ENCODE measurements at regions not wholly inside any gene's neighbourhood (a gene's known extent, or its start where the extent isn't known, plus 50 kb on each side); places are given as distances from the start of the nearest gene placed in this dataset.

DNA sequence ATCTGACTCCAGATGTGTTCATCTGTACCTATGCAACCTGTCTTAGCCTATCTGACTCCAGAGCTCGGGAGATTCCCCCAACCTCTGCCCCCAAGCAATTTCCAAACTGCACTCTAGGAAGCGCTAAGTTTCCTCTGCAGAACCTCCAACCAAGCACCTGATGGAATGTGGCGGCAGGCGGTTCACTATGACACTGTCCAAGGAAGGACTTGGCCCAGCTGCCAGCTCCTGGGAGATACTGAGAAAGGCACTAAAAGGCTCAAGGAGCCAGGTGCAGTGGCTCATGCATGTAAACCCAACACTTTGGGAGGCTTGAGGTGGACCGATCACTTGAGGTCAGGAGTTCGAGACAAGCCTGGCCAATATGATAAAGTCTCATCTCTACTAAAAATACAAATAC is 244.0 kb downstream of the BCL11B start:
- DNase-seq (ENCODE audit: low spot score), result no peak
- H3K4me3 Mint-ChIP-seq (ENCODE audit: unreplicated experiment), result no peak overlapping the region
- H3K36me3 Mint-ChIP-seq (ENCODE audit: low read depth, unreplicated experiment), result no peaks in the 10 kb centered on the region
- TF ChIP-seq, protein P1, sequence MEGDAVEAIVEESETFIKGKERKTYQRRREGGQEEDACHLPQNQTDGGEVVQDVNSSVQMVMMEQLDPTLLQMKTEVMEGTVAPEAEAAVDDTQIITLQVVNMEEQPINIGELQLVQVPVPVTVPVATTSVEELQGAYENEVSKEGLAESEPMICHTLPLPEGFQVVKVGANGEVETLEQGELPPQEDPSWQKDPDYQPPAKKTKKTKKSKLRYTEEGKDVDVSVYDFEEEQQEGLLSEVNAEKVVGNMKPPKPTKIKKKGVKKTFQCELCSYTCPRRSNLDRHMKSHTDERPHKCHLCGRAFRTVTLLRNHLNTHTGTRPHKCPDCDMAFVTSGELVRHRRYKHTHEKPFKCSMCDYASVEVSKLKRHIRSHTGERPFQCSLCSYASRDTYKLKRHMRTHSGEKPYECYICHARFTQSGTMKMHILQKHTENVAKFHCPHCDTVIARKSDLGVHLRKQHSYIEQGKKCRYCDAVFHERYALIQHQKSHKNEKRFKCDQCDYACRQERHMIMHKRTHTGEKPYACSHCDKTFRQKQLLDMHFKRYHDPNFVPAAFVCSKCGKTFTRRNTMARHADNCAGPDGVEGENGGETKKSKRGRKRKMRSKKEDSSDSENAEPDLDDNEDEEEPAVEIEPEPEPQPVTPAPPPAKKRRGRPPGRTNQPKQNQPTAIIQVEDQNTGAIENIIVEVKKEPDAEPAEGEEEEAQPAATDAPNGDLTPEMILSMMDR (IDR thresholded peaks at IDR 0.05; ENCODE audit: unreplicated experiment), result no peak
- peaks cover 8% of the 10 kb centered on the region for H3K4me1 Mint-ChIP-seq (ENCODE audit: unreplicated experiment)
- no peaks in the 10 kb centered on the region for H3K9me3 Mint-ChIP-seq (ENCODE audit: unreplicated experiment)
- H3K27ac Mint-ChIP-seq (ENCODE audit: unreplicated experiment), result no peak overlapping the region
- H3K27me3 Mint-ChIP-seq (ENCODE audit: unreplicated experiment), result peaks cover 3% of the 10 kb centered on the region

DNA sequence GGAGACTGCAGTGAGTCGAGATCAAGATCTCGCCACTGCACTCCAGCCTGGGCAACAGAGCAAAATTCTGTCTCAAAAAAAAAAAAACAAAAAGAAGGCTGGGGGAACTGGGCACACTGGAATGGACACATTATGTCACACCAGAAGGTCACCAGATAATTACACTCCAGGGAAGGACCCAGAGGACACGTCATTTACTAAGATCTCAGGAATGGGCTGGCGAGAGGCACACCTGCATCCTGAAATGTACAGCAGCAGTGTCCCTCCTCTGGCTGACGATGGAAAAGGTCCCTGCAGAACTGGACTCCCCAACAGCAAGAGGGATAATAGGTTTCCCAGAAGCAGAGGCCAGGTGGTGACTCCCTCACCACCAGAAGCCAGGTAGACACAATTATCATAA is 243.5 kb downstream of the BCL11B start:
- Mint-ChIP-seq H3K4me1 (ENCODE audit: unreplicated experiment) (peaks cover 8% of the 10 kb centered on the region), H3K27me3 (ENCODE audit: unreplicated experiment) (peaks cover 3% of the 10 kb centered on the region), H3K27ac (ENCODE audit: unreplicated experiment) (no peak overlapping the region), H3K4me3 (ENCODE audit: unreplicated experiment) (no peak overlapping the region), H3K9me3 (ENCODE audit: unreplicated experiment) (no peaks in the 10 kb centered on the region), H3K36me3 (ENCODE audit: low read depth, unreplicated experiment) (no peaks in the 10 kb centered on the region)
- no peak for DNase-seq (ENCODE audit: low spot score)
- TF ChIP-seq, protein P1 (IDR thresholded peaks at IDR 0.05; ENCODE audit: unreplicated experiment), result no peak

DNA sequence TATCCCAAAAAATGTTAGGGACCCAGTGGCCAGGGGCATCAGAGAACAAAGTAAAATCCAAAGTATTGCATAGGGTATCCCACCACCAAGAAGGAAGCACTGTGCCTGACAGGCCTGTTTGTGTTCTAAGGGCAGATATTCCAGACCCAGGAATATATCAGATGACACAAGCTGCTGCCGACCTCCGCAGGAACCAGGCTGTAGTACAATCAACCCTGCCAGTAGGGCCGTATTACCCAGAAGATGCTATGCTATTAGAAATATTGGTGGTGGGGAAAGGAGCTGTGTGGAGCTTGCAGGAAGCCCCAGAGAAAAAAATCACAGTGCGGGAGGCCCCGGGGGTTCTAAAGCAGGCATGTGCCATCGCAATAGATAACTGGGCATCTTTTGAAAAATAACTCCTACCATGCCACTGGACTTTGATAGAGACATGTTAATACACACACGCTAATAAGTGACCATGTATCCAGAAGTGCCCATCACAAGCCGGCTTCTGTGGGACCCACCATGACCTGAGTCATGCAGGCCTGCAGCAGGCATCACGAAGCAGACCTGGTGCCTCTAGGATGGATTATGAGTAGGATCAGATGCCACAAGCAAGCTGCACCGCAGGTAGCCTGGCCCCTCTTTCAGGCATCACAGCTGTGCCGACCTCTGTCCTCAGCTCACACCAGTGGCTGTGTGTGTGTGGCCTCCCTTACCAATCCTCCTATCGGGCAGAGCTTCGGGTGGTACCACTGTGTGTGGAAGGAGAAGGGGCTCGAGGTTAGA is 242.7 kb downstream of the BCL11B start:
- peaks cover 8% of the 10 kb centered on the region for H3K4me1 Mint-ChIP-seq (ENCODE audit: unreplicated experiment)
- peaks cover 3% of the 10 kb centered on the region for H3K27me3 Mint-ChIP-seq (ENCODE audit: unreplicated experiment)
- no peaks in the 10 kb centered on the region for H3K36me3 Mint-ChIP-seq (ENCODE audit: low read depth, unreplicated experiment)
- H3K4me3 Mint-ChIP-seq (ENCODE audit: unreplicated experiment), result no peak overlapping the region
- no peaks in the 10 kb centered on the region for H3K9me3 Mint-ChIP-seq (ENCODE audit: unreplicated experiment)
- no peak for DNase-seq (ENCODE audit: low spot score)
- H3K27ac Mint-ChIP-seq (ENCODE audit: unreplicated experiment), result no peak overlapping the region
- TF ChIP-seq, protein P1 (IDR thresholded peaks at IDR 0.05; ENCODE audit: unreplicated experiment), result no peak

DNA sequence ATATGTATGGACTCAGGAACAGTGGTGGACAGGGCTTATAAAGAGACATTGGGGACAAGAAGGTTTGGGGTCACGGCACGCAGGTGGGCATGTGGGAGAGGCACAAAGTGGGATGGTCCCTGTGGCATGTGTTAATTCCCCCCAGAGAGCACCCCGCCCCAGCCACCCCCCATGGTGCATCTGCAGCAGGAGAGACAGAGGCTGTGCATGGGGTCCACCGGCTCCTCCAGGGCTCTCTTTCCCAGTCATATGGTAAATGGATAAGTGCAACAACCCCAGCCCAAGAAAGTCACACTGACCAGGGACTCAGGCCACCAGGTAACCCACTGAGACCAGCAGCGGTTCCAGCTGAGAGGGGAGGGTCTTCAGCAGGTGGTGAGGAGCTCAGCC is 242.1 kb downstream of the BCL11B start:
- H3K4me3 Mint-ChIP-seq (ENCODE audit: unreplicated experiment), result no peak overlapping the region
- DNase-seq (ENCODE audit: low spot score), result no peak
- TF ChIP-seq, protein P1 (IDR thresholded peaks at IDR 0.05; ENCODE audit: unreplicated experiment), result no peak

DNA sequence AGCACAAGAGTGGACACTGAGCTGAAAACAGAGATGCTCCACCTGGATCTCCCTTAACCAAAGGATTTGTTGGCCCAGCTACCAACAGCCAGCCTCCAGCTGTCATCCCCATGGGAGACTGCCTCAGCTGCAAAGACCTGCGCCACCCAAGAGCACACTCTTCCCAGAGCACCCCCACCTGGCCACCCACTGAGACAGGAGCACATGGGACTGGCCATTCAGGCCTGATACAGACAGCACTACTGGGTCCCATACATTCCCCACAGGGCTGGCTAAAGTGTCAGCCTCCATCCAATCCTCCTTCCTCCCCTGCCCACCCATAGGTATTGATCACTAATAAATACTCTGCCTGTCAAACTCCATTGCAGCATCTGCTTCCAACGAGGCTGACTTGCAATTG is 241.5 kb downstream of the BCL11B start:
- no peaks in the 10 kb centered on the region for H3K9me3 Mint-ChIP-seq (ENCODE audit: unreplicated experiment)

More for the DNA sequence above, 242.1 kb downstream of the BCL11B start:
- no peak overlapping the region for H3K27ac Mint-ChIP-seq (ENCODE audit: unreplicated experiment)
- H3K4me1 Mint-ChIP-seq (ENCODE audit: unreplicated experiment), result peaks cover 8% of the 10 kb centered on the region
- H3K36me3 Mint-ChIP-seq (ENCODE audit: low read depth, unreplicated experiment), result no peaks in the 10 kb centered on the region
- H3K27me3 Mint-ChIP-seq (ENCODE audit: unreplicated experiment), result peaks cover 3% of the 10 kb centered on the region
- H3K9me3 Mint-ChIP-seq (ENCODE audit: unreplicated experiment), result no peaks in the 10 kb centered on the region

More for the DNA sequence above, 241.5 kb downstream of the BCL11B start:
- Mint-ChIP-seq H3K36me3 (ENCODE audit: low read depth, unreplicated experiment) (no peaks in the 10 kb centered on the region), H3K4me1 (ENCODE audit: unreplicated experiment) (peaks cover 8% of the 10 kb centered on the region), H3K27me3 (ENCODE audit: unreplicated experiment) (peaks cover 3% of the 10 kb centered on the region), H3K4me3 (ENCODE audit: unreplicated experiment) (no peak overlapping the region), H3K27ac (ENCODE audit: unreplicated experiment) (no peak overlapping the region)
- TF ChIP-seq, protein P1 (IDR thresholded peaks at IDR 0.05; ENCODE audit: unreplicated experiment), result no peak
- DNase-seq (ENCODE audit: low spot score), result no peak
